ENCODE measurements at regions not wholly inside any gene's neighbourhood (a gene's known extent, or its start where the extent isn't known, plus 50 kb on each side); places are given as distances from the start of the nearest gene placed in this dataset.

DNA sequence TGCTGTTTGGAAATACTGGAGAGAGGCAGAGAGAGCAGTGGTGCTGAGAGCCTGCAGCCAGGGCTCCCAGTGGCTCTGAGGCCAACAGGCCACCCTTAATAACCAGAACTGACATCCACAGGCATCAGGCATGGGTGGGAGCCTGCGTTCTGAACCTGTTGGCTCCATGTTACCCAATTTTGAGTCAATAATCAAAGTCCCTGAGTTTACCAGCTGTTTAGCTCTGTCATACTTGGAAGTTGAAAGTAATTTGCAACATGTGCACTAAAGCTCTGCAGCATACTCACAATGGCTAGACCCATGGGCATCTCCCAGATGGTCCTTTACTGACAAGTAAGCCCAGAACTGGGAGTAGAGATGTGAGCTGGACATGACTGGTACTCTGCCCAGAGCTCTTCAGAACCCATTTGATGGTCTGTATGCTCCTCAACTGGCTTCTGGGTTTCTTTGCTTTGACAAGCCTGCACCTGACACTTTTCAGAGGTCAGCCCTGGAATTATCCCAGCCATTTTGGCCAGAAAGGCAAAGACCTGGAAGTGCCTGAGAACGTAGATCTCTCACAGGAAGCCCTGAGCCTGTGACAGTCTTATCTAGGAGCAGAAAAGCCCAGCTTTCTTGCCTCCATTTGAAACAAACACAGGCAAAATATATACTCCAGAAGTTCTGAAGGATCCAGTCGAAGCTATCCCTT is 122.4 kb upstream of the CITED2 start:
- no peak for DNase-seq

- no peak for DNase-seq
These were observed 120.0 kb upstream of the CITED2 start for GRCh38 chr6:139494376-139494990.

DNA sequence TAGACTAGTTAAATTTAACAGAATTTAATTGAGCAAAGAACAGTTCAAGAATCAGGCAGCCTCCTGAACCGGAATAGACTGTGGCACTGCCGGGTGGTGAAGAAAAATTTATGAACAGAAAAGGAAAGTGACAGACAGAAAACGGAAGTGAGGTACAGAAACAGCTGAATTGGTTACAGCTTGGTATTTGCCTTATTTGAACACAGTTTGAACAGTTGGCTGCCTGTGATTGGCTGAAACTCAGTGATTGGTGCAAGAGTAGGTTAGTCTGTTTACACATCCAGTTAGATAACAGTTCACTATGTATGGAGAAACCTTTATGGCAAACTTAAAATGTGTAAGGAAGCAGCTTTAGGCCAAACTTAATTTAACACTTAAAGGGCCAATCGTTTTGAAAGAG is 116.0 kb upstream of the CITED2 start:
- DNase-seq, result peak; percentile 45

DNA sequence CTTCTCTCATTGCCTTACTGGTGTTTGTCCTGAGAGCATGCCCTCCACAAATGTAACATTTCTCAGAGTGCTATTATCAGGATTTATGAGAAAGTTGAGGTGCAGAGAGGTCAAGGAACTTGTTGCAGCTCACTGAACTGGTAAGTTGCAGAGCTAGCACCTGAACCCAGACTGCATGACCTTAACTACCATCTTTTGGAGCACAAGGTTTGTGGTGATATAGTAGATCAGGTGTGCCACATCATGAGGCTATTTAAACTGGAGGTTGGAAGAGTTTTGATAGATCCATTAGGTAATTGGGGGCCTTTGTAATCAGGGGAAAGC is 112.0 kb upstream of the CITED2 start:
- DNase-seq, result no peak

DNA sequence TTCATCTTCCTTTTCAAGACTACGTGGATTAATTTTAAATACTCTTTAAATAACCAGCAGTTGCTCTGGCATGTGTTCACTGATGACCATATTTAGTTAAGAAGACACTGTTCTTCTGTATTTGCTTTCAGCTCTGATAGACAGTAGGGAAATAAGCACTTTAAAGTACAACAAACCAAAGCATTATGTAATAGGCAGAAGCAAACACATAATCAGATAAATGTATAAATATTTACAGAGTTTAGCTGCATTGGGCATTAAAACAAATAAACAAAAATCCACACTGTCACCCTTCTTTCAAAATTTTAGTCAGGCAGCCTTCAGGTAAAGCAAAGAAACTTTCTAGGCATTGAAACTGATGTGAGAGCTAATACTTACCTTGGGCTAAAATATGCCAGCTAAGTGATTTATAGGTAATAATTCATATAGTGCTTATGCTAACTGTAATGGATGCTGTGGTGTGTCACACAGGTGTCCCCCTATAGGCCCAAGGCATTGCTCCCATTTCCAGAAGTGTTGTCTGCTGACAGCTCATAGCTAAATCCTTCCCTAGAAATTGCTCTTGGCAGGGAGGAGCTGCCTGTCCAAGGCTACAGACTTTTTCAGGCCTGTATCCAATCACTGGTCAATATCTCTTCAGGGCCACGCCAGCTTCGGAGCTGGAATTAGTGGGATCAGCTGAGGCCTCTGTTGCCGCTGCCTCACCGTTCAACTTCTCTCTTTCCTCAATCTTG is 111.5 kb upstream of the CITED2 start:
- no peak for DNase-seq

GRCh38 chr6:139485185-139485584 is 110.7 kb upstream of the CITED2 start:
- no peak for DNase-seq

DNA sequence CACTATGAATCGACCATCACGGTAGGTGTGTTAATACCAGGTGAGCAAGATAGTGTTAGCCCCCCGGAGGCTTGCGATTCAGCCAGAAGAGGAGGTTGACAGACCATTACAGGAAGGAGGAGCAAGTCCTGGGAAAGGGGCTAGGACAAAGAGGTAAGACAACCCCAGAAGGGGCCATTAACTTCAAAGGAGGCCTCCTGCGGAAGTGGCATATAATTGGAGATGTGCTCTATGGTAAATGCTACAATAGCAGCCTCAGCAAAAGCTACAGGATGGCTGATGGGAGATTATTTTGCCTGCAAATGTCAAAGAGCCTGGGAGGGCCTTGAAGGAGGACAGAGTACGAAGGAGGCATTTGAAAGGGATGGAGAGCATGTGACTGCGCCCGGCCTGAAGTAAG is 108.6 kb upstream of the CITED2 start:
- DNase-seq, result no peak

- DNase-seq, result no peak
These were observed 107.8 kb upstream of the CITED2 start for GRCh38 chr6:139482287-139482686.

DNA sequence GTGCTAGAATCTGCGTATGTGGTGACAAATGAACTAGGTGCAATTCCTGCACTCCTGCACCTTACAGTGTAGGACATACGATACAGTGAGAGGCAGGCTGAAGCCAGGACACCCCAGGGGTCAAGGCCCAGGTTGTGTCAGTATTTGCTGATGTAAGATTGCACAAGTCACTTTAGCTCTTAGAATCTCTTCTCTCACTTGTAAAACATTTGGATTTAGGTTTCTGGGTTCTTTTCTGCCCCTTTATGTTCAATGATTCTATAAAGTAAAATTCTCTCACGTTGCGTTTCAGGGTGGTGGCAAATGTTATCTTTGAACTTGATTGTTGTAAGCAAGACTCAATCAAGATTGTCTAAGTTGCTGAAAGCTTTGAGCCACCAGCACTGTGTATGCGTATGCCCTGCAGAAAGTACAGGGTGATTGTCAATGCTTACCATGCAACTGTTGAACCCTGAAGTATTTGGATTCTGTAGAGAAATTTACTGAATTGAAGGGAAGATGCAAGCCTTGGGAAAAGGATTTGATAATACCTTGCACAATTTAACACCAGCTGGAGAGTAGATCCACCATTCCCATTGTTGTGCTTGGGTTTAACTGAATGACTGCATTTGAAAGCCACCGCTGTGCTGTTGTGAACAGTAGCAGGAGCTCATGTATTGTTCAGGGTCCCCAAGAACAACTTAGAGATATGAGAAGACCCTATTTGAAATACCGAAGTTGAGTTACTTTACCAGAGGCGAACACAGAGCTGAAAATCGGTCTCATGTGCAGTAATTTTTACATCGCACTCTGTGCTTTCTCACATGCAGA is 106.1 kb upstream of the CITED2 start:
- no peak for DNase-seq

DNA sequence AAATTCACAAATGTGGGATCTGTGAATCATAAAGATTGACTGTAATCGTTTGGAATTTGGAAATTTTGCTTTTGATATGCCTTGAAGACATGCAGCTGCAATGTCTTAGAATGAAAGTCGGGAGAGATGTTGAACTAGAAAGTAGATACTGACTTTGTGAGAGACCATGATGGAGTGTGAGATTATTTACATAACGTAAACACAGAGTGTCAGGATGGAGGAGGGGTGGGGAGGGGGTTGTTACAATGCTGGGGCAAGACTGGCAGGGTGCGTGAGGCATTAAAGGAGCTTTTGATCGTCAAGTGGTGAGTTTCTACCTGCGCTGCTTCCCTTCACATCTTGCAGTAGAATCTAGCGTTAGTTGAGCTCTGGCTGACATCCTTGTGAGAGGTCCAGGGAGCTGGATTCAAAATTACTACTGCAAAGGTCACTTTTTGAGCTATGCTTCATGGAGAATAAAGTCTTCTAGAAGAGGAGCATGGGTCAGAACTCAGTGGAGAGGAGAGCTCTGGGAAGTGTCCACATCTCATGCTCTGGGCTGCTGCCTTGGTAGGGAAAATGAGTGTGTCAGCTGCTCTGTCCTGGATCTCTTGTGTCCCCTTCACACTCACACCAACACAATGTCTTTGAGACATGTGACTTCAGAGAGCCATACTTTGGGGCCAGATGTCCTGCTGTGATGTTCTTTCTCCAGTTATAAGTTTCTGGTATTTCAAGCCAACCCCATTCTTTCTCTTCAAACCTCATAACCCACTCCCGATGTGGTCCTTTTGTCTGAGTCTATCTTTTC is 105.2 kb upstream of the CITED2 start:
- DNase-seq, result no peak

- DNase-seq, result no peak
These were observed 101.2 kb upstream of the CITED2 start for GRCh38 chr6:139475646-139476045.

- no peak for DNase-seq
These were observed 100.8 kb upstream of the CITED2 start for GRCh38 chr6:139475241-139475640.

DNA sequence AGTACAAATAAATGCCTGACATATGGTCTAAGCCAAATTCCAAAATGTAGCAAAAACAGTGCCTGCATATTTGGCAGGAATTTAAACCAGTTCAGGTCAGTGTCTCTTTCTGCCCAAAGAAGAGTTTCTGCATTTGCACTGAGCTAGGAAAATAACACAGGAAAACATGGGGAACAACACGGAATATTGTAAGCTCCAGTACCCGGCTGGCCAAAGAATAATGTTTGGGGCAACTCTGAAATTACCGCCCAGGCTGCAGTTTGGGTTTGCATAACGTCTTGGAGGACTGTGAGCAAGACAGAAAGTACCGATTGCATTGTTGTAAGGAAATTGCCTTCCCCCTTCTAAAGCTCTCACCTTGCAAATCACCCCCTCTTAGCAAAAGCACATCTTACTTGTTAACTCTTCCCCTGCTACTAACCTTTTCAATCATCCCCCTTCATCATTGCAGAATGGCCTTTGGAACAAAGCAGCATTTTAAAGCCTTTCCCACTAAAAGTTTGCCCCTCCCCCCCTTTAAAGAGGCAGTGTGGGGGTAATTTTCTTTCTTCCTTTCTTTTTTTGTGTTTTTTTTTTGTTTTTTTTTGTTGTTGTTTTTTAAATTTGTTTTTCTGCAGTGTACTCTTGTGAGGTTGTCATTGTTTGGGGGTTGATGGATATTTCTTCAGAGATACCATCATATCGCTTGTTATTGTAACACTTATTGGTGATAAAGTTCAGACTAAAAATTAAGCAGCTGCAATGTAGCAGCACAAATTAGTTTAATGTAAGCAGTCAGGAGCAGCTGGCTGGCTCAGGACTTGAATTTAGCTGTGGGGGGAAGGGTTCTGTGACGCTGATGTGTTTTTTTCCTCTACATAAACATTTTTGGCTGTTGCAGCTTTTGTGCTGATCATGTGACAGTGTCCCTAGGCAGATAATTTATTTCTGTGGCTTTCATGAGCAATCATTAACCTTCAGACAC is 100.0 kb upstream of the CITED2 start:
- DNase-seq, result no peak

GRCh38 chr6:139473731-139474130 is 99.3 kb upstream of the CITED2 start:
- no peak for DNase-seq

GRCh38 chr6:139473231-139473701 is 98.8 kb upstream of the CITED2 start:
- no peak for DNase-seq

GRCh38 chr6:139472351-139473015 is 98.0 kb upstream of the CITED2 start:
- DNase-seq, result no peak

- no peak for DNase-seq
These were observed 96.5 kb upstream of the CITED2 start for GRCh38 chr6:139470997-139471396.

DNA sequence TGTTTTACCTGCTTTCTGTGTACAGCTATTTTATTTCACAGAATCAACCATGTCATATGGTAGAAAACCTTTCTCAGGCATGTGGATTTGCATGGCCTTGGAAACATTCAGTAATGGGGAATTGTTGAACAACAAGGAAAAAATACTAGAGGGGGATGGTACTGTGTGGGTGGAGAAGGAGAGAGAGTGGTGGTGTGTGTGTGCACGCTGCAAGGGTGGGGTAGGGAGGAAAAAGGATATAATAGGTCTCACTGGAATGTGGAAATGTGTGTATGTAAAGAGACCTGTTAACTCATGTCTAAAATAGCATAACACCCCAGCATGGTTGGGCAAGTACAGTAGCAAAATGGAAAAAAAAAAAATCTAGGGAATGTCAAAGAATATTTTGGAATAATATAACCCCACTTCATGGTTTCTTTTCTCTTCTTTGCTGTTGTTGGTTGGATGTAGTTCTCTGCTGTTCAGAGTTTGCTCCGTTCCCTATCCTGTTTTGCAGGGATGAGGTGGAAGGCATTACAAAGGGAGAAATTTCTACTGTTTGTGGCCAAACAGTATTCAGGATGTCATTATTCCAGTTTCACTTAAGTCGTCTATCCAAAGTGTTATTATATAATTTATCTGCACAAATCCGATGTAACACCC is 93.9 kb upstream of the CITED2 start:
- no peak for DNase-seq

DNA sequence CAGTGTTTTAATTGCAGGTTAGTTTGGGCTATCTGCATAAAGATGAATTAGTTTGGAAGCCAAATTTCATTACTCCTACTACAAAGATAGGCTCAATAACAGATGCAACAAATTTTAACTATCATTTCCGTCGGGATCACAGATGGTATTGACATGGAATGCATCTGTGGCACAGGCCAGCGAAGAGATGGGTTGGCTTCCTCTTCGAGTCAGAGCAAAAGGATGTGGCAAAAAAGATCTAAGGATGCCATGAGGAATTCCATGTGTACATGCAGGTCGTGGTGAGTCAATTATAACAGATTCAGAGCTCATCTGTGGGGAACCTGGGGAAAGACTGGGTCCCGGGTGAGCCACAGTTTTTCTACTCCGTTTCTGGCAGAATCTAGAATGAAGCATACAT is 83.0 kb upstream of the CITED2 start:
- DNase-seq, result no peak
